SW 1271 (cell line): ENCODE measurements at regions not wholly inside any gene's neighbourhood (a gene's known extent, or its start where the extent isn't known, plus 50 kb on each side); places are given as distances from the start of the nearest gene placed in this dataset.
"Not testable (repeated sequence)": the region's sequence is repeated elsewhere in the genome, so short reads cannot be mapped to it uniquely, and the experiment has no call there.

Experiments used
- DNase-seq, 2 experiments: peaks; one replicate each; lab custom pipeline; 2025; lab: John Stamatoyannopoulos, UW

DNA sequence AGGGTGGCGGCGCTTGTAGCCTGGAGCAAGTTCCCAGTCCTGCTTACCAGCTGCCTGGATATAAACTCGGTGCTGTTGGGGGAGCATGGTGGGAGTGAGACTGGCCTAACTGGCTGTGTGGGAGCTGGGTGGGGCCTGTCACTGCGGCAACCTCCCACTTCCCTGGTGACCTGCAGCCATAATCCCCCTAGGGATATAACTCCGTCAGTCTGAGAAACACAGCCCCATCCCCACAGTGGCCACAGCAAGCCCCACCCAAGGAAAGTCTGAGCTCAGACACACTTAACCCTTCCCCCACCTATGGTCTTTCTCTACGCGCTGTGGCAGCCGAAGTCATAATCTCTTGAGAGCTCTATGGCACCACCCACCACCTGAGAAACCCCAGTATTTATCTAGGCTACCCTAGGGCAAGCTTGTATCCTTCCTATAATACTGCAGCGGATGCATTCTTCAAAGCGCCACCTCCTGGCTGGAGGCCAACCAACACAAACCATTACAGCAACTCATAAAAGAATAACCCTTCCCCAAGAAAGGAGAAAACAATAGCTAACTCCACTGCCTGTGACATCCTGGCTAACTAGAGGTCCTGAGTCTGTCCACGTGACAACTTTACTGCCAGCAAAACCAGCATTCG, 57.4 kb downstream of the ZNF648 start:
- no peak for DNase-seq

DNA sequence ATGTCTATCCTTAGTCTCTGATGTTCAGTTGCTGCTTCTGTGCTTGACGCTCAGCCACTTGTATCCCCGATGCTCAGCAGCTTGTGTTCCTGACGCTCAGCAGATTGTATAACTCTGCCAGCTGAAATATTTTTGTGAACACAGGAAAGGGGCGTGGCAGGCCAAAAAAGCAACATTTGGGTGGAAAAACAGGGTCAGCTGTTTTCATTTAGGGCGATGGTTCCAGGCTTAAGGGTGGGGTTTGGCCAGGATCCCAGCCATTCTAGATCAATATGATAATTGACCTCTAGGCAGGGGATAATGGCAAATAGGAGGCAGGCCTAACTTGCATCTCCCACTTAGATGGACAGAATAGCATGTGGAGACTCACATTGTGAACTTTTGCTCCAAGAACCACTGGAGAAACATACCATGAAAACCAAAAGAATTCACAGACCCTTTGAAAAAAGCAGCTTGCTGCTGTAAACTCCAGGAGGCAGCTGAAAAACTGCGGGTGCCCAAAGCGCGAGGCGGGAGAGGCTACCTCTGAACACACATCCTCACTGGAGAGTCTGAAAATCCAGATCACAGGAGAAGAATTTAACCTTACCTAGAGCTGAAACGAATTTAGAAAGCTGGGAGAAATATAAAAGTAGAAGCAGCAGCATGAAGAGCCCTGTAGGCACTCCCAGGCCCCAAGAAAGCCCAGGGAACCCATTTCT, 58.3 kb downstream of the ZNF648 start:
- DNase-seq, result no peak

GRCh38 chr1:182002570-182002969, 58.9 kb downstream of the ZNF648 start:
- no peak for DNase-seq

GRCh38 chr1:181998858-181999257, 62.7 kb downstream of the ZNF648 start:
- no peak for DNase-seq

- no peak for DNase-seq
Observed at GRCh38 chr1:181992072-181992471, 69.4 kb downstream of the ZNF648 start.

DNA sequence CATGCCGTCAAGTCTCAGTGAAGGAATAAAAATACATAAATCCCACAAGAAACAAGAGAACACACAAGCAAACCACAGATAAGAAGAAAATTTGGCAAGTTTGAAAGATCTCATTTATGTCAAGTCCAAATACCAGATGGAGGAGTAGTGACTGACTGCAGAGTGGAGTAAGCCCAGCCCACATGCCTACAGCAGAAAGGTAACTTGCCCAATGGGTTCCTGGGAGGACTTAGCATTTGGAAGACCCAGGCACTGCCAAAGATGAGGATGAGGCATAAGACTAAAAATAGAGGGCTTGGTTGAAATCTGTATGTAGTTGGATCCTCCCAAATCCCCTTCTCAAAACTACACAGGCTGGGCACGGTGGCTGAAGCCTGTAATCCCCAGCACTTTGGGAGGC, 70.8 kb downstream of the ZNF648 start:
- no peak for DNase-seq

GRCh38 chr1:181989261-181989920, 72.1 kb downstream of the ZNF648 start:
- DNase-seq, result no peak

DNA sequence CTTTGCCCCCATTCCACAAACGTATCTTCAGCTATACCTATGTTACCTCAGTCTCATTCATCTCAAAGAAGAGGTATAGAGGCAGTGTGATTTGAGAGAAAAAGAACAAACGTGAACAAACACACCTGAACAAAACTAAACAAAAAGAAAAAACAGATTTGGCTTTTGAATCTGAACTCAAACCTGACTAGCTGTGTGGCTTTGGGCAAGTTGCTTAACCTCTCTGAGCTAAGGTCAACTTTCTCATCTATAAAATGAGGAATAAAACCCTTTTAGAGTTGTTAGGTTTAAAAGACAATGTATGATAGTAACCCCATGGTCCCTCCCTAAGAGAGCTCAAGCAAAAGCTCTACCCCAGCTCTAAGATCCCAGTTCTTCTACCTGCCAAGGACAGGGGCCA, 73.5 kb downstream of the ZNF648 start:
- DNase-seq, result no peak

DNA sequence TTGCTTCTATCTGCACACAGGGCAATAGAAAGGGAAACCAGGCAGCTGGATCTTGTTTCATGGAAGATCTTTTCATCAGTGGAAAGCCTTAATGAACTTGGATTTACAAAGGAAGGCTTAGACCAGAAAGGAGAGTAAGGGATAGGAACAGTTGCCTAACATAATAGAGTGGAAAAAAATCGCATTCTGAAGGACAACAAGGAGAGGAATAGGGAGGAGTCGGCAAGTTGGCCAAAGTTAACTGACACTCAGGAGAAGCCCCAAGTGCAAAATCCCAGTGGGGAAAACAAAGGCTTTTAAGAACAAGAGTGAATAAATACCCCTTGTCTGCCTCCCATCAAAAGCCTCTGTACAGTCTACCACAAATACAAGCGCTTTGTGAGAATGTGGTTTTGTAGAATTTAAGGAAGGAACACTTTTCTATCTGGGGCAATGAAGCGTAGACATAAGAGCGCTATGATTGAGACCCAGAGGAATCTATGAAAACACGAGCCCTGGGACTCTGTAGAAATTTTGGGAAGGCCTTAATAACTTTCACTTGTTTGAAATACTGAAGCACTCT, 74.1 kb downstream of the ZNF648 start:
- DNase-seq, result no peak

DNA sequence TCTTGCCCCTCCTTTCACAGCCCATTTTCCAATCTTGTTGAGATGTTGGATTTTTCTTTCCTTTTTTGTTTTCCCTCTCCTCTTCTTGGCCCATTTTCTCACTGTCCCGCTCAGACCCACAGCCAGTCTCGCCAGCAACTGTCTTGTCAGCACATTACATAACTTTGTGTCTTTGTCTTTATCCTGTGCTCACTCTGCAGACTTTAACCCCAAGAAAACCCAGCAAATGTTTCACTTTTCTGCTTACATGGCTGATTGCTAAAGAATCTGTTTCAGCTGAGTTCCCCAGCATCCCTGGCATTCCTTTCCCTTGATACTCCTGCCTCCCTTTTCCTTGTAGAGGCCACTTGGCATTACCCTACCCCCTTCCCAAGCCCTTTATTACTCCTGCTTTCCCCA, 74.6 kb downstream of the ZNF648 start:
- no peak for DNase-seq

GRCh38 chr1:181985936-181986906, 75.3 kb downstream of the ZNF648 start:
- no peak for DNase-seq

DNA sequence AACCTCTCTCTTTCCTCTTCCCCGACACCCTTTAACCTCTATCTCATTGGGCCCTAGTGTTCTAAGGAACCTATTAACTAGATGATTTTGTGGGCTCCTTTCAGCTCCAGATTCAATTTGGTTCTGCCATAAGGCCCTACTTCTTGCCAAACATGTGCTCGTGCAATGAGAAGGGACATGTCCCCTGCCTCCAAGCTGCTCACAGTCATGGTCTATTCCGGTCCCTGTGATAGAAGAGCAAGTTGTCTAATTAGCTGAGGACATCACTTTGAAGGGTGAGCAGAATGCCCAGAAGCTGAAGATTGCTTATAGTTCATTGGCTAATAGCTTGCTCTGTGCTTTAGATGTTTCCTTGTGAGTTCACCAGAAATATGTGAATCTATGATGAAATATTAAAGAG, 76.2 kb downstream of the ZNF648 start:
- no peak for DNase-seq

GRCh38 chr1:181984006-181984405, 77.5 kb downstream of the ZNF648 start:
- DNase-seq, result no peak

- DNase-seq, result no peak
Observed at GRCh38 chr1:181981821-181982220, 79.7 kb downstream of the ZNF648 start.

GRCh38 chr1:181972256-181972655, 89.3 kb downstream of the ZNF648 start:
- no peak for DNase-seq

DNA sequence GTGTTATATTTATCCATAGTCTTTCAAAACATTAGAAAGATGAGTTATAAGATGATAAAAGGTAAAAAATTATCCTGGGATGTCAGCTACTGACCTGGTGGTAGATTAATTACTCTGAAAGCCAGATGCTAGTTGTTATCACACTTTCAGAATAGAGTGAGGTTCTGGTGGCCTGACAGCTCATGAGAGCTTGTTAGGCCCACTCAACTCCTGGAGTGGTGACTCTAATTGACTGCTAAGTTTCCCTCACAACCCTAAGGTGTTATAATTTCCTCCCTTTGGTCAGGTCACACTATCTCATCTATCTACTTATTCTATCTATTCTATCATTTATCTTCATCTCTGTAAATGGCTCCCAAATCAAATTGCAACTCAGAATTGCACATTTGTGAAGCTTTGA, 90.1 kb downstream of the ZNF648 start:
- no peak for DNase-seq

- DNase-seq, result no peak
Observed at GRCh38 chr1:181969902-181970301, 91.6 kb downstream of the ZNF648 start.

DNA sequence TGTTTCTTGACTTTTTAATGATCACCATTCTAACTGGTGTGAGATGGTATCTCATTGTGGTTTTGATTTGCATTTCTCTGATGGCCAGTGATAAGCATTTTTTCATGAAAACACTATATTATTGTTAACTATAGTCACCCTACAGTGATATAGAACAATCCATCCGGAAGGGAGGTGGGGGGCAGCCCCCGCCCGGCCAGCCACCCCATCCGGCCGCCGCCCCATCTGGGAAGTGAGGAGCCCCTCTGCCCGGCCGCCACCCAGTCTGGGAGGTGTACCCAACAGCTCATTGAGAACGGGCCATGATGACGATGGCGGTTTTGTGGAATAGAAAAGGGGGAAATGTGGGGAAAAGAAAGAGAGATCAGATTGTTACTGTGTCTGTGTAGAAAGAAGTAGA, 106.8 kb downstream of the ZNF648 start:
- DNase-seq, result not testable (repeated sequence)

DNA sequence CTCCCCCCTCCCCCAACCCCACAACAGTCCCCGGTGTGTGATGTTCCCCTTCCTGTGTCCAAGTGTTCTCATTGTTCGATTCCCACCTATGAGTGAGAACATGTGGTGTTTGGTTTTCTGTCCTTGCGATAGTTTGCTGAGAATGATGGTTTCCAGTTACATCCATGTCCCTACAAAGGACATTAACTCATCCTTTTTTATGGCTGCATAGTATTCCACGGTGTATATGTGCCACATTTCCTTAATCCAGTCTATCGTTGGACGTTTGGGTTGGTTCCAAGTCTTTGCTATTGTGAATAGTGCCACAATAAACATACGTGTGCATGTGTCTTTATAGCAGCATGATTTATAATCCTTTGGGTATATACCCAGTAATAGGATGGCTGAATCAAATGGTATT, 107.3 kb downstream of the ZNF648 start:
- DNase-seq, result not testable (repeated sequence)

- DNase-seq, result no peak
Observed at GRCh38 chr1:181953596-181953995, 107.9 kb downstream of the ZNF648 start.

GRCh38 chr1:181951213-181951612, 110.3 kb downstream of the ZNF648 start:
- DNase-seq, result no peak

GRCh38 chr1:181949500-181949899, 112.0 kb downstream of the ZNF648 start:
- no peak for DNase-seq
